Body of pancreas (tissue), 4 donors: ENCODE measurements at regions not wholly inside any gene's neighbourhood (a gene's known extent, or its start where the extent isn't known, plus 50 kb on each side); places are given as distances from the start of the nearest gene placed in this dataset.
"Not testable (repeated sequence)": the region's sequence is repeated elsewhere in the genome, so short reads cannot be mapped to it uniquely, and the experiment has no call there.

ENCODE experiments used
- CTCF ChIP-seq, 7 experiments: fragments of 450-650 bp in 4 of 7; fragments of 200-600 bp in 3 of 7; sonication (generic) in 3 of 7; IDR thresholded peaks; one replicate each; pipeline ENCODE4 v1.5.1; 2016 to 2019; ENCODE audit warnings: antibody characterized with exemption in 7 of 7
- POLR2A ChIP-seq, 3 donors: fragments of 450-650 bp; IDR thresholded peaks; one replicate each; pipeline ENCODE4 v1.6.1; 2016; ENCODE audit warnings: antibody characterized with exemption in 3 of 3, mild to moderate bottlenecking in 2 of 3

DNA sequence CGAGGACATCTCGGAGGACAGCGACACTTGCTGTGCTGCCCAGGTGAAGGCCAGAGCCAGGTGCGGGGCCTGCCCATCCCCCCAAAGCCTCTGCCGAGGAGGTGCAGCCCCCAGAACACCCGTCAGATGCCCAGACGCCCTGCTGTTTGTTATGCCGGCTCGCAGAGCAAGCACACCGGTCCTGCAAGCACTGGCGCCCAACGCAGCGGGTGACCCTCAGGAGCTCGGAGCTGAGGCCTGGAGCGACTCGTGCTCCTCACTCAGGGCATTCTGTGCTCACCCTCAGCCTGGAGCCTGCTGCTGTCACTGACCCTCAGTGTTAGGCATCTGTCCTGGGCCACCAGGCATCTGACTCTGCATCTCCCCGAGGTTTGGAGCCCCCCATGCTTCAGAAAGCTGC, 199.0 kb downstream of the LIPI start:
- TF ChIP-seq CTCF, POLR2A (IDR thresholded peaks at IDR 0.05): not testable (repeated sequence)
